DMS 273 treated with DMSO at 0.1 percent for 48 hours (cell line): ENCODE measurements at regions not wholly inside any gene's neighbourhood (a gene's known extent, or its start where the extent isn't known, plus 50 kb on each side); places are given as distances from the start of the nearest gene placed in this dataset.
"Not testable (repeated sequence)": the region's sequence is repeated elsewhere in the genome, so short reads cannot be mapped to it uniquely, and the experiment has no call there.

ENCODE experiments used
- DNase-seq: peaks from one replicate; lab custom pipeline; 2025; lab: John Stamatoyannopoulos, UW

- no peak for DNase-seq
Observed at GRCh38 chr4:38333219-38333618, 330.8 kb upstream of the KLF3 start.

GRCh38 chr4:38334791-38335190 is 329.2 kb upstream of the KLF3 start:
- DNase-seq = no peak

DNA sequence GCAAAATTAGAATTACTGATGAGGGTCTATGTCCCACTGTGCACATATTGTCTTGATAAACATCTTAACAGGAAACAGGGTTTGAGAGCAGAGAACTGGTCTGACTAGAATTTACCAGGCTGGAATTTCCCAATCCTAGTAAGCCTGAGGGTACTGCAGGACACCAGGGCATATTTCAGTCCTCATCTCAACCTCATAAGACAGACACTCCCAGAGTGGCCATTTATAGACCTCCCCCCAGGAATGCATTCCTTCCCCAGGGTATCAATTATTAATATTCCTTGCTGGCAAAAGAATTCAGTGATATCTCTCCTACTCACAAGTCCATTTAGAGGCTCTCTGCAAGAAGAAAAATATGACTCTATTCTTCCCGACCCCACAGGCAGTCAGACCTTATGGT is 325.1 kb upstream of the KLF3 start:
- DNase-seq = not testable (repeated sequence)

- DNase-seq = no peak
Observed at GRCh38 chr4:38343608-38344007, 320.4 kb upstream of the KLF3 start.

GRCh38 chr4:38344929-38345328 is 319.1 kb upstream of the KLF3 start:
- no peak for DNase-seq

DNA sequence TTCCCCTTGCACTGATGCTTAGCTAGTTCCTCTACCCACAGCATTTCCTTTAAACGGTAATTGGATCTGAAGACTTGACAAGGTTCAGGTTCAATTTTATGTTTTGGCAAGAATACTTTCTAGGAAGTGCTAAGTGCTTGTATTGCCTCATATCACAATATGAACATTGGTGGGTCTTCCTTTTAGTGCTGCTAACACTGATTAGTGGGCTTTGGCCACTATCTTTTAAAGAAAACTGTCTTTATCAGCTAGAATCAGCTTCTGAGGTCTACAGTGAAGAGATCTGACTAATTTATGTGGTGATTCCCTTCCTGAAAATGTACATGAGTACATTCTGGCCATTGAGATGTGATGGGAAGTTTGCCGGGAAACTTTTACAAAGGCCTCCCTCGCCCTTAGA is 316.7 kb upstream of the KLF3 start:
- DNase-seq = no peak

- DNase-seq = no peak
Observed at GRCh38 chr4:38354421-38354820, 309.6 kb upstream of the KLF3 start.

- DNase-seq = no peak
Observed at GRCh38 chr4:38354872-38355271, 309.1 kb upstream of the KLF3 start.

DNA sequence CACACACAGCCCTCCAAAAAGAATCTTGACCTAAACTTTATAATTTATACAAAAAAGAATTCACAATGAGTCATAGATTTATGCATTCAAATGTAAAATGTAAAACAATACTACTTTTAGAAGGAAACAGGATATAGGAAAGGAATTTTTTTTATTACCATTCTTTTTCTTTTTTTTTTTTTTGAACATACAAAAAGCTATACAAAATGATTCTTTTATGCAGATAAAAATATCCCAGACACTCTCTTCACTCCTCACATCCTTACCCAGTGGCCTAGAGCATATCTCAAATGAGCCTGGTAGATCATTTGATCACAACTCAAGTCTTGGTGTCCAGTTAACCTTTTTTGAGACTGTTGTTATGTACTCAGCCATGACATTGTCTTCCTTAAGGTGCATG is 307.3 kb upstream of the KLF3 start:
- DNase-seq = no peak

- DNase-seq = no peak
Observed at GRCh38 chr4:38357546-38357945, 306.5 kb upstream of the KLF3 start.

GRCh38 chr4:38359113-38359512 is 304.9 kb upstream of the KLF3 start:
- no peak for DNase-seq

- DNase-seq = no peak
Observed at GRCh38 chr4:38360201-38360600, 303.8 kb upstream of the KLF3 start.

- DNase-seq = peak; percentile 25
Observed at GRCh38 chr4:38364383-38364963, 299.5 kb upstream of the KLF3 start.

GRCh38 chr4:38365261-38365660 is 298.7 kb upstream of the KLF3 start:
- DNase-seq = no peak

GRCh38 chr4:38365748-38366310 is 298.2 kb upstream of the KLF3 start:
- no peak for DNase-seq

- DNase-seq = no peak
Observed at GRCh38 chr4:38366456-38366855, 297.5 kb upstream of the KLF3 start.

DNA sequence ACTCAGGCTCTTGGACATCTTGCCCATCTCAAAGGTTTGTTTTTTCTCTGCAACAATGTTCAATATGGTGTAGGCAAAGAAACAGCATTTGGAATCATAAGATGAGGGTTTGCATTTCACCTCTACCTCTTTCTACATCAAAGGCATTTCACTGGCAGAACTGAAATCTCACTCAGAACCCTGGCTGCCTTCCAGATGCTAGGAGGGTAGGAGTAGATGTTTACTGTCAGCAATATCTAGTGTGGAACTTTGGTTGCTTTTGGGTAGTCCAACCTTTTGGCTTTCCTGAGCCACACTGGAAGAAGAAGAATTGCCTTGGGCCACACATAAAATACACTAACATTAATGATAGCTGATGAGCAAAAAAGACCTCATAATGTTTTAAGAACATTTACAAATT is 297.0 kb upstream of the KLF3 start:
- no peak for DNase-seq

DNA sequence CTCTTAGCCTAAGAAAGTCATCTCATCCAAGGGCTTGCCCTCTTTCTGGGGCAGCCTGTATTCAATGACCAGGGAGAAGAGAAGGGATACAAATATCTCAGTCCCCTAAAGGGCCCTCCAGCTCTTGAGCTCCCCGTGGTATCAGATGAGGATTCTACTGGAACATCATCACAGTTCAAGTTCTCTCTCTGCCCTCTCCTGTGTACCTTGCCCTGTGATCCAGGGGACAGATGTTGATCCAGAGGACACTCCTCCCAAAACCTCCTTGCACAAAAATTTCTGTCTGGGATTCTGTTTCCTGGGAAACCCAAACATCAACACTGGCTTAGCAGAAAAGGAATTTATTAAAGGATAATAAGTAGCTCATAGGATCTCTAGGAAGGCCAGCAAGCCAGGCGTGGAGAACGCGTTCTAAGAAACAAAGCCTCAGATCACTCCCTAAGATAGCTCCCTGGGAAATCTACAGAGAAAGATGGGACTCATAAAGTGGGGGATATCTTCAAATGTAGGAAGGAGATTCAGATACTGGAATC is 296.3 kb upstream of the KLF3 start:
- DNase-seq = no peak

DNA sequence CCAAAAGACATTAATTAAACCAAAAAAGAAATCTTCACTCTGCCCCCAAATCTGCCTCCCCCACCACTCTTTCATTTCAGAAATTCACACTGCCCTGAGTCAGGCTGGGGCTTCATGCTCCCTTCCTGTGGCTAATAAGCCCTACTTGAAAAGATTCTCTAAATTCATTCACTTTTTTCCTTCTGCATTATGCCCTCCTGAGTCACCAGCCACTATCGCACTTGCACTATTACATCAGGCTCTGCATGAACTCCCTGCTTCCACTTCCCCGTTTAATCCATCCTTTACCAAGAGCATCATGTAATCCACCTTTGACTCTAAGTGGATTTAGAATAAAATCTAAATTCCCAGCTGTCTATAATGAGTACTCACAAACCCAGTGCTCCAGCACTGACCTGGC is 295.4 kb upstream of the KLF3 start:
- DNase-seq = no peak

- no peak for DNase-seq
Observed at GRCh38 chr4:38371391-38371851, 292.6 kb upstream of the KLF3 start.

DNA sequence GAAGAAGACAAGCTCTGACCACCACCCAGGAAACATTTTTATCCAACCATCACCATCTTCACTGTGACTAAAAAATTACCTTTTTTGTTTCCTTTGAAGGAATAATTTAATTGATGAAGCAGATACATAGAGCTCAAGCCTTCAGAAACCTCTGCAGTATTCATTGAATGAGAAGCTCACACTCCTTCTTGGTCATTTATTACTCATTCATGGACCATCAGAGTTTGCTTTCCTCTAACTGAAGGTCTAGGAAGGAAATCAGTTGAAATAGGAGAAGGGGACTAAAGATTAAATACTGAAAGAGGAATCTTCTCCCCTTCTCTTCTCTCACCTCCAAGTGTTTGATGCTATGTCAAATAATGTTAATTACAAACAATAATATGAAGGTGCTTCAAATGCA is 290.6 kb upstream of the KLF3 start:
- DNase-seq = no peak

DNA sequence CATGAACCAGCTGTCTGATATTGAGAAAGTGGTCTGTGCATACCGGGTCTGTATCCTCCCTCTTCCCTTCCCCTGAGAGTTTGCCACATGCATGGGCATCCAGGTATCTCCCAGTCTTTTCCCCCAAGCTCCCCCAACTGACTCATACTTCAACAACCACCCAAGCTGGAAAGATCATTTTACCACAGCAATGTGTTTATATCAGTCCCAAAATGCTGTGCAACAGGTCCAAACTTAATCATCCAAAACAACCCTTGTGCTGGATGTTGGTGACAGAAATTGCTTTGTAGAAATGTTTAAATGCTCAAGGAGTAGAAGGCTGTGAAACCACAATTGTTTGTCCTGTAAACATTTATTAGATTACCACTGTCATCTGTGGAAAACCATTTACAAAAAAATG is 286.8 kb upstream of the KLF3 start:
- no peak for DNase-seq

DNA sequence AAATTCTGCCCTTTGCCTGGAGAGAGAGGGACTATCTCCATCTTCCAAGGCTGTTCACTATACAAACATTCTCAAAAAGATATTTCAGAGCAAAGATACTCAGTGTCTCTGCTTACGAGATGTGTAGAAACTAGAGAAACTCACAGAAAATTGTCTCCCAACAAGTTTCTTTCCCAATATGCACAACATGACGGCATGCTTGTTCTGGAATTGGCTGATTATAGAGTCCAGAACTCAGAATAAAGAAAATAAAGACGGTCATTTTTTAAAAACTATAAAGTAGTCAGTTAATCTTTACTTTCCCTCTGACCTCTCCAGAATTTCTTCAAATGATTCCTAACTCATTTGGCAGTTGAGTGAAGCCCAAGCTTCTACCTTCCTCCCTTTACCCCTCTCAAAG is 285.5 kb upstream of the KLF3 start:
- DNase-seq = no peak

DNA sequence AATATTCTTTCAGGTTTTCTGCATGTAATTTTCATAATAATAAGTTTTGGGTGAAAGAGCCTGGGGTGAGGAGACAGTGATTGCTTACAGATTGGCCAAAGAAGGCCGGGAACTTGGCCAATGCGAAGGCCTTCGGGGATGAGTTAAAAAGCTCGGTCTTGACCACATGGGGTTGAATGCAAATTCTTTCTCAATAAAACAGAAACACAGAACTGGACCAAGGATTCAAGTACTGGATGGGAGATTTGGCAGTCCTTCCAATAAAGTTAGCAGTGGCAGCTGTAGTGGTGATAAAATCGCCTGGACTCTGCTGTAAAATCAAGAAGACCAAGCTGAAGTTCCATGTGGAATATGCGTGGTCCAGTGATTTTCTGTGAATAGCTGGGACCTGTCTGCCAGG is 282.2 kb upstream of the KLF3 start:
- no peak for DNase-seq
